ENCODE measurements at regions not wholly inside any gene's neighbourhood (a gene's known extent, or its start where the extent isn't known, plus 50 kb on each side); places are given as distances from the start of the nearest gene placed in this dataset.

- H3K36me3 ChIP-seq (ENCODE audit: control insufficient read depth in 2 of 3, insufficient read depth in 3 of 3, low read length in 3 of 3): no peaks in the 10 kb centered on the region
- no peak overlapping the region for H3K4me3 ChIP-seq (ENCODE audit: low read length in 3 of 3)
- no peaks in the 10 kb centered on the region for H3K4me1 ChIP-seq (ENCODE audit: control insufficient read depth in 2 of 3, insufficient read depth in 2 of 3, low read depth in 1 of 3, low read length in 3 of 3)
- TF ChIP-seq CTCF (IDR thresholded peaks at IDR 0.05; ENCODE audit: borderline replicate concordance, extremely low read depth, insufficient read depth): no peak
- H3K9ac ChIP-seq (ENCODE audit: low read length in 3 of 3): no peak overlapping the region
- H3K27ac ChIP-seq (ENCODE audit: low read depth in 2 of 2, low read length in 2 of 2): no peak overlapping the region
- intact Hi-C loops (cut with DNase I): no loop called here
- H3K9me3 ChIP-seq (ENCODE audit: control insufficient read depth in 2 of 3, insufficient read depth in 1 of 3, low read length in 3 of 3): peaks cover 0 to 8% (median 0%) of the 10 kb centered on the region in 3 donors
- FAIRE-seq (no peak), DNase-seq (no peak)
- H3K27me3 ChIP-seq (ENCODE audit: control insufficient read depth, insufficient read depth, low read length): no peaks in the 10 kb centered on the region
These were observed 672.9 kb downstream of the HACE1 start for GRCh38 chr6:104186831-104187230.

- H3K4me3 ChIP-seq (ENCODE audit: low read length in 3 of 3): no peak overlapping the region
- TF ChIP-seq CTCF (IDR thresholded peaks at IDR 0.05; ENCODE audit: borderline replicate concordance, extremely low read depth, insufficient read depth): no peak
- no peaks in the 10 kb centered on the region for H3K27me3 ChIP-seq (ENCODE audit: control insufficient read depth, insufficient read depth, low read length)
- no peaks in the 10 kb centered on the region for H3K9me3 ChIP-seq (ENCODE audit: control insufficient read depth in 2 of 3, insufficient read depth in 1 of 3, low read length in 3 of 3)
- H3K36me3 ChIP-seq (ENCODE audit: control insufficient read depth in 2 of 3, insufficient read depth in 3 of 3, low read length in 3 of 3): no peaks in the 10 kb centered on the region
- H3K4me1 ChIP-seq (ENCODE audit: control insufficient read depth in 2 of 3, insufficient read depth in 2 of 3, low read depth in 1 of 3, low read length in 3 of 3): no peaks in the 10 kb centered on the region
- DNase-seq (no peak), FAIRE-seq (no peak)
- no peak overlapping the region for H3K27ac ChIP-seq (ENCODE audit: low read depth in 2 of 2, low read length in 2 of 2)
- no peak overlapping the region for H3K9ac ChIP-seq (ENCODE audit: low read length in 3 of 3)
- intact Hi-C loops (cut with DNase I): no loop called here
These were observed 675.8 kb downstream of the HACE1 start for GRCh38 chr6:104183816-104184435.

- Histone ChIP-seq H3K36me3 (ENCODE audit: control insufficient read depth in 2 of 3, insufficient read depth in 3 of 3, low read length in 3 of 3) (no peaks in the 10 kb centered on the region), H3K4me1 (ENCODE audit: control insufficient read depth in 2 of 3, insufficient read depth in 2 of 3, low read depth in 1 of 3, low read length in 3 of 3) (no peaks in the 10 kb centered on the region), H3K27ac (ENCODE audit: low read depth in 2 of 2, low read length in 2 of 2) (no peak overlapping the region), H3K27me3 (ENCODE audit: control insufficient read depth, insufficient read depth, low read length) (no peaks in the 10 kb centered on the region), H3K9ac (ENCODE audit: low read length in 3 of 3) (no peak overlapping the region), H3K4me3 (ENCODE audit: low read length in 3 of 3) (no peak overlapping the region), H3K9me3 (ENCODE audit: control insufficient read depth in 2 of 3, insufficient read depth in 1 of 3, low read length in 3 of 3) (no peaks in the 10 kb centered on the region)
- intact Hi-C loops (cut with DNase I): no loop called here
- DNase-seq: no peak
- FAIRE-seq: no peak
- TF ChIP-seq CTCF (IDR thresholded peaks at IDR 0.05; ENCODE audit: borderline replicate concordance, extremely low read depth, insufficient read depth): no peak
These were observed 676.9 kb downstream of the HACE1 start for GRCh38 chr6:104182811-104183210.

- no peak for DNase-seq
- Histone ChIP-seq H3K4me1 (ENCODE audit: control insufficient read depth in 2 of 3, insufficient read depth in 2 of 3, low read depth in 1 of 3, low read length in 3 of 3) (no peaks in the 10 kb centered on the region), H3K9me3 (ENCODE audit: control insufficient read depth in 2 of 3, insufficient read depth in 1 of 3, low read length in 3 of 3) (no peaks in the 10 kb centered on the region), H3K27ac (ENCODE audit: low read depth in 2 of 2, low read length in 2 of 2) (no peak overlapping the region), H3K27me3 (ENCODE audit: control insufficient read depth, insufficient read depth, low read length) (no peaks in the 10 kb centered on the region), H3K9ac (ENCODE audit: low read length in 3 of 3) (no peak overlapping the region), H3K4me3 (ENCODE audit: low read length in 3 of 3) (no peak overlapping the region), H3K36me3 (ENCODE audit: control insufficient read depth in 2 of 3, insufficient read depth in 3 of 3, low read length in 3 of 3) (no peaks in the 10 kb centered on the region)
- intact Hi-C loops (cut with DNase I): no loop called here
- TF ChIP-seq CTCF (IDR thresholded peaks at IDR 0.05; ENCODE audit: borderline replicate concordance, extremely low read depth, insufficient read depth): no peak
- no peak for FAIRE-seq
These were observed 686.1 kb downstream of the HACE1 start for GRCh38 chr6:104173668-104174067.
